Keratinocyte (primary cell): ENCODE measurements at regions not wholly inside any gene's neighbourhood (a gene's known extent, or its start where the extent isn't known, plus 50 kb on each side); places are given as distances from the start of the nearest gene placed in this dataset.
"Not testable (repeated sequence)": the region's sequence is repeated elsewhere in the genome, so short reads cannot be mapped to it uniquely, and the experiment has no call there.

Experiments
- CTCF ChIP-seq, 3 experiments: IDR thresholded peaks in 1 of 3; conservative IDR thresholded peaks in 1 of 3; optimal IDR thresholded peaks in 1 of 3; 2 replicates in 2 of 3; 3 replicates in 1 of 3; pipeline versions ENCODE3 to v1.5.1; 2011; ENCODE audit warnings: low read length in 3 of 3, mild to moderate bottlenecking in 3 of 3, moderate library complexity in 2 of 3, control low read depth in 1 of 3, inconsistent platforms in 1 of 3; ENCODE audit not compliant: insufficient read depth in 2 of 3; ENCODE audit errors: extremely low read depth in 1 of 3
- EZH2 ChIP-seq: IDR thresholded peaks from one replicate; pipeline ENCODE4 v1.6.1; 2012; ENCODE audit warnings: inconsistent platforms, mild to moderate bottlenecking, low read length, moderate library complexity

- not testable (repeated sequence) for TF ChIP-seq CTCF (optimal IDR thresholded peaks at IDR 0.05 in 1 of 3, IDR thresholded peaks at IDR 0.05 in 1 of 3, conservative IDR thresholded peaks at IDR 0.05 in 1 of 3; ENCODE audit: extremely low read depth in 1 of 3, insufficient read depth in 2 of 3, low read length in 3 of 3); EZH2
Measured at GRCh38 chr17:43289670-43290069, 55.9 kb upstream of the RNU2-1 start.
